Stimulated activated CD8-positive, alpha-beta memory T cell treated with anti-CD3 and anti-CD28 coated beads, Interleukin-15, amount 100 ng/mL, for 24 hours (primary cell): ENCODE measurements at regions not wholly inside any gene's neighbourhood (a gene's known extent, or its start where the extent isn't known, plus 50 kb on each side); places are given as distances from the start of the nearest gene placed in this dataset.
"Not testable (repeated sequence)": the region's sequence is repeated elsewhere in the genome, so short reads cannot be mapped to it uniquely, and the experiment has no call there.

Source experiments
- DNase-seq: peaks from one replicate; pipeline ENCODE4 v3.0.0-alpha.2; 2020; ENCODE audit warnings: low read depth

DNA sequence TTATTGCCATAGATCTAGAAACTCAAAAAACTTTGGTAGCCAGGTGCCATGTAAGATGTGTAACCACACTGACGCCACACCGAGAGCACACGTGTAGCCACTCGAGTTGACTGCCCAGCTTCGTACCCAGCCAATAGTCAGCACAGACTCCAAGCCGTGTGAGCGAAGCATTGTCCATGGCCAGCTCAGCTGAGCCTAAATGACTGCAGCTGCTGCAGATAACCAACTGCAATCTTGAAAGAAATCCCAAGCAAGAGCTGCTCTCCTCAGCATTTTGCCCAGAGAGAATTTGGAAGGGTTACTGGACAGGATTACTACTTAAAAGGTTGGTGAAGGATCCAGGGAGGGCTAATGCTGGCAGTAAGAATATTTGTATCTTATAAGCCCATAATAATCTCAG, 193.0 kb upstream of the THRB start:
- DNase-seq: no peak

DNA sequence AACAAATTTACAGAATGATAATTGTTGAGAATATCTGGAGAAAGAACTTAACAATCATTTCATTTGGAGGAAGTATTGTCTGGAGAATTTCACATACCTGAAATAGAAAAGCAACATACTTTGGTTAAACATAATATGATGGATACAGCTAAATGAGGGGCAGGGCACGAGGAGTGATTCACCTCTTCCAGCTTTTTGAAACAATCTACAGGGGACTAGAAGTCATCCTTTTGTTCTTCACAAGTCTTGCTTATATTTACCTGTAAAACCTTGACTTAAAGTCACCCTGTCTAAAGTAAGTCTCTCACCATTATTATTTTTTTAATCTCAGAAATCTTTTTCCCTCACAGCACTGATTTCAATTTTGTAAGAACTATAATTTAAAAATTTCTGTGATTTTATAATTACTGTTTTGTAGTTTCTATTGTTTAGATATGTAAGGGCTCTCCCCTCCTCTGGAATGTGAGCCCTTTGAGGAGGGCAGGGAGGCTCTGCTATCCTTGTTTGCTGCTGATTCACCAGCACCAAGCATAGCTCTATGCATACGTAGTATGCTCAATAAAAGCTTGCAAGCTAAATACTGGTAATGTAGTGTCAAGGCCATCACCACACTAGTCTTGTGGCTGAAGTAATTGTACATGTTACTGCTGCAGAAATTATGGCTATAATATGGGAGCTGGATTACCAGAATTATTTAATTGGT, 193.9 kb upstream of the THRB start:
- DNase-seq: no peak

DNA sequence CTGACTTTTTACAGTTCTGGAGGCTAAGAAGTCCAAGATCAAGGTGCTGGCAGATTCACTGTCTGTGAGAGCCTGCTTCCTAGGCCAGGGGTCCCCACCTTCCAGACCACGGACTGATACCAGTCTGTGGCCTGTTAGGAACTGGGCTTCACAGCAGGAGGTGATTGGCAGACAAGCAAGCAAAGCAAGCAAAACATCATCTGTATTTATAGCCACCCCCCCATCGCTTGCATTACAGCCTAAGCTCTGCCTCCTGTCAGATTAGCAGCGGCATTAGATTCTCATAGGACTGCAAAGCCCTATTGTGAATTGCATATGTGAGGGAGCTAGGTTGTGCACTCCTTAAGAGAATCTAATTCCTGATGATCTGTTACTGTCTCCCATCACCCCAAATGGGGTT, 194.7 kb upstream of the THRB start:
- no peak for DNase-seq

DNA sequence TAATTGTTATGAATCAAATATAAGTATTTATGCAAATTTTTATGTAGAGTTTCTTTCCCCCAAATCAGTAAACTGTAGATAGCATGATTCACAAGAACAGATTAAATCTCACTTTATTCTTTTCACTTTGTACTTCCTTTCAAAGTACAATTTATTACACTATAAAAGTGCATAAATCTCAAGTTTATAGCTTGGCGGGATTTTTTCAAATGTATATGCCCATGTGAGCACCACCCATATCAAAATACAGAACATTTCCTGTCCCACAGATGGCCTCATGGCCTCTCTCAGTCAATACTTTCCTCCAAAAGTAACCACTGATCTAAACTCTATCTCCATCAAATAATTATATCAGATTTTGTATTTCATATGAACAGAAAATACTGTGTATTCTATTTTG, 196.1 kb upstream of the THRB start:
- no peak for DNase-seq

DNA sequence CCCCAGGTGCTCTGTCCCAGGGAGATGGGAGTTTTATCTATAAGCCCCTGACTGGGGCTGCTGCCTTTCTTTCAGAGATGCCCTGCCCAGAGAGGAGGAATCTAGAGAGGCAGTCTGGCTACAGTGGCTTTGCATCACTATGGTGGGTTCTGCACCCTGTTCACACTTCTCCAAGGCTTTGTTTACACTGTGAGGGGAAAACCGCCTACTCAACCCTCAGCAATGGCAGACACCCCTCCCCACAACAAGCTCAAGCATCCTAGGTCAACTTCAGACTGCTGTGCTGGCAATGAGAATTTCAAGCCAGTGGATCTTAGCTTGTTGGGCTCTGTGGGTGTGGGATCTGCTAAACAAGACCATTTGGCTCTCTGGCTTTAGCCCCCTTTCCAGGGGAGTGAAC, 204.4 kb upstream of the THRB start:
- not testable (repeated sequence) for DNase-seq

DNA sequence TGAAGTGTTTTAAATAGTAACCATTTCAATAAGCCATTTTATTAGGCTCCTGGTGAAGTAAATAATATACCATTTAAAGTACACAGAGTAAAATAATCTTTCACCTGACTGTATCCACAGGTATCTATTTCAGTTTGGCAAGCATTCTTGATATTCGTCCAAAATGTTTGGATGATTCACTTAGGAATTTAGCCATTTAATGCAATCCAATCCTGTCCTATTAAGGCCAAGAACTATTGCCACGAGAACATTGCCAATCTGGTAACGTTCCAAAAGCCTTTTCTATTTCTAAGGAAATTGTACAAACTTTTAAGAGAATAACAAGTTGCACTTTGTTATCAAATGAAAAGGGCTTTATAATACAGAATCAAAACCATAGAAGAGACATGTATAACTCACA, 209.8 kb upstream of the THRB start:
- DNase-seq: no peak

DNA sequence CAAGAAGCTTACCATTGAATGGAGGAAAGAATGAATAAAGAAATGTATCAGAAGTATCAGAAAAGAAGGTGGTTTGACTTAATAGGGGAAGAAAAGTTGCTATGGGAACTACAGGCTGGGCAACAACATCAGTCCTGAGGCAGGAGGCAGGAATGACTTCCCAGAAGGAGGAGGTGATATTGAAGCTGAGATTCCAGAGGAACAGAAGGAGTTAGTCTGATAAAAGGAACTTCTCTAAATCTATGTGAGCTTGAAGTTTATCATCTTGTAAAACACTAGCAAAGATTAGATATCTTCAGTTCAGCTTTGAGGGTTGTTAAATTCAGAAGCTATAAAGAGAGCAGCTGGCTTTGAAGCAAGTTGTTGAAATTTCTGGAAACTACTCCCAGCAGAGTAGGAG, 213.3 kb upstream of the THRB start:
- DNase-seq: no peak

DNA sequence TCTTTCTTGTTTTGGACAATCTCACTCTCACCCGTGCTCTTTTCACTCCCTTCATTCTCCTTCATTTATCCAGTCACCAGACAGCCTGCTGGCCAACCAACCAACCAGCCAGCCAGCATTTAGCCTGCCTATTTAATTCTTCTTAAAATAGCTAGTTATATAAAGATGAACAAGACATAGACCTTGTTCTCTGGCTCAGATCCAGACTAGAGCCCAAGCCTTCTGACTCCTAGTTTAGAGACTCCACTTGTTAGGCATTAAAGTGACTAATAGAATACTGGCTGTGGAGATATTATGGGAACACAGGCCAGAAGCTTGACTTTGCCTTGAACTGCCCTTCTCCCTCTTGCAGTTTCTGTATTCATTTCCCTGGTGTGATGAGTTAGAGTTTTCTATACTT, 215.3 kb upstream of the THRB start:
- no peak for DNase-seq

DNA sequence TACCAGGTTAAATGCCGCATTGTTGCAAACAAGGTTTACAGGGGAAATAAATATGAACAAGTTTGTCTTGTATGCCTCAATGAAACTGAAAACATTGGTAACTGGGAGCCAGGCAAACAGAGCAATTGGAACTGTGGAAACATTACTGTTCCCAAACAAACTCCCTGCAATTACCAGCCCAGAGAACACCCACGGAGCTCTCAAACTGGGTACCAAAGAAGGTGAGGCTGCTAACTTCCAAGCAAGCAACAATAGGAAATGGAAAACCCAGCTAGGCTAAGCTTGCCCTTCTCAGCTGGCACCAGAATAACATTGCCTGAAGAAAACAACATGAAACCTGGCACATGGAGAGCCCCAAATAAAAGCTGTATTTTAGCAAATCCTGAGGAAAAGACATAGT, 218.9 kb upstream of the THRB start:
- no peak for DNase-seq

DNA sequence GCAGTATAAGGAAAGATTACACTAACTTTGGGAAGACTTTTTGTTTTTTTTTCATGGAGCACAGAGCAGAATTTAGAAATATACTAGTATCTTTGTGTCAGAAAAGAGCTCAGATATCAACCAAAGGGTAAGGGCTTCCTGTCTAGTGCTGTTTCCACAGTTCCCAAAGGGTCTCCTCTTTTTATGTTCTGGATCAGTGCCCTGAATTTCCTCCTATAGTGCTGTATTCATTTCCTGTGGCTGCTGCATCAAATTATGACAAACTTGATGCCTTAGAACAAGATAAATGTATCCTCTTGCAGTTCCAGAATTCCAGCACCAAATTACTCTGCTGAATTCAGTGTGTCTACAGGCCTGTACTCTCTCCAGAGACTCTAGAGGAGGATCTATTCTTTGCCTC, 219.8 kb upstream of the THRB start:
- DNase-seq: no peak

DNA sequence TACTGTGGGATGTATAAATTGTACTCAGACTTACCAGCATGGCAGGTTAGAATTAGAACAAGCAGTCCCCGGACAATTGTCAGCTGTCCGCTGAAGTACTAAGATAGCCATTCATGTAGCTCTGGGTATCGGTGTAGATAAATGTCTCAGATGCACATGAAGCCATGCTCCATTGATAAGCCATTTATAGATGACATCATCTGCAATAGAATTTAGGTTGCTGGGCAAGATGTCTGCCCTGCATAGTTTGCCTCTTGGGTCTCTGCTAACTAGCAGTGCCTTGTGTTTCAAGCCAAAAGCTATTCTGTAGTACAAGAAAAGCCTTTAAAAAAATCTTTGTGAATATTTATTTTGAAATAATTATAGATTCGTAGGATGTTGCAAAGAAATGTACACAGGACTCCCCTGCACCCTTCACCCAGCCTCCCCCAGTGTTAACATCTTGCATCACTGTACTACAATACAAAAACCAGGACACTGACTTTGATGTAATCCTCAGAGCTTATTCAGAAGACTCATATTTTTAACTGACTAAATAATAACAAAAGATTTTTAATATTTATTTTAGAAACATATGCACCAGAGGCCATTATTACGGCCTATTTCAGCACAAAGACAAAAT, 220.6 kb upstream of the THRB start:
- DNase-seq: no peak

DNA sequence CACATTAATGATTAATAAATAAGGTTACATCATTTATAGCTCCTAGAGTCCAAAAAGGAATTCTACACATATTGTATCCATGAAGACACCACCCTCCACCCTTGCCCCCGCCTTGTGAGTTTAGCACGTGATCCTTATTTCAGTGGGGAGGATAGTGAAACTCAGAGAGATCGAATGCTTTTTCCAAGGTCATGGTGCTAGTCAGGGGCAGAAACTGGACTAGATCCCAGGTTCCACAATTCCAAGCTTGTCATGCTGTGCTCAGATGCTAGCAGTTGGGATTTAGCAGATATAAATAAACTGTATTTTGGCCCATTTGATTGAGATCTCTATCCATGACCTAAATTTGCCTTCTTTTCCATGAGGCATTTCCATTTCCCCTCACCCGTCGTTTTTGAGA, 227.4 kb upstream of the THRB start:
- no peak for DNase-seq

DNA sequence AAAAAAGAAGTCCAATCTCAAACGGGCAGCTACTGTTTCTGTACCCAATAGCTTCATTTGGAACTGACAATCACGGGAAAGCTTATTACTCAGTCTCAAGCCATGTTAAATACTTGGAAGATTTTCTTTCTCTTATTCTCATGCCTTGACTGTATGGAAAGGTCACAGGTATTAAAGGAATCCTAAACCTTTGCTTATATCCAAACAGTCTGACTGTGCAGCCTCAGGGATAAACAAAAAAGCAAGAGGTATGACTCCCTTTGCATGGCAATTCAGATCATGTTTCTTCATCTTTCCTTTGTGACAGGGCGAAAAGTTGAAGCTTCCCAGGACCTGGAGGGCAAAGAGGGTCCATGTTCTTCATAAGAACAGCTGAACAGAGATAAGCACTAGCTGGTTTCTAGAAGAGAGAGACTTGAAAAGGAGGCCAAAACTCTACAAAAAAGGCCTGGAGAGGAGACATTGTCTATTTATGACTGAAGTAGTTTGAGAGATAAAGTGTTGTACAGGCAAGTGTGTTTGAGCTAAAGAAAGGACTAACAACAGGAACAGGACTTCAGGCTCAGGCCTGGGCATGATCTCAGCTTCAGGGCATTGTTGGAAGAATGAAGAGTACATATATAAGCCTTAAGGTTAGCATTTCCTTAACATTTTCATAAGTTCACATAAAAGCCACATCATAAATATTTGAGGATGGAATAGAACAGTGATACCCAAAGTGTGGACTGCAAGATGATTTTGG, 231.0 kb upstream of the THRB start:
- DNase-seq: no peak

DNA sequence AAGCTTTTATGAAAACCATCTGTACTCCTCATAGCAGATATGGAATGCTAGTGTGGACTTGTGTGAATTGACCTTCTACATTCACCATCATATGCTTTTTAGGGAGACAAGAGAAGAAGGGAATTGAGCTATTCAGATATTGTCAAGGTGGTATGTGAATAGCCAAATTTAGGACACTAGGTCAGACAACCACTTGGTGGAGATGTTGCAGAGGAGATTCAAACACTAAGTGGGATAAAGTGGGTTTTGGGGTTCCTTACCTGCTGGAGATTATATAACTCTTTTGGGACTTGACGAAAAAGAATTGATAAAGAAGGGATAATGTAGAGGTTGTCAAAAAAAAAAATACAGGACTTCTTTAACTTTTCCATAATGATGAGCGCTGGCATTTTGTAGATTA, 231.8 kb upstream of the THRB start:
- DNase-seq: no peak

DNA sequence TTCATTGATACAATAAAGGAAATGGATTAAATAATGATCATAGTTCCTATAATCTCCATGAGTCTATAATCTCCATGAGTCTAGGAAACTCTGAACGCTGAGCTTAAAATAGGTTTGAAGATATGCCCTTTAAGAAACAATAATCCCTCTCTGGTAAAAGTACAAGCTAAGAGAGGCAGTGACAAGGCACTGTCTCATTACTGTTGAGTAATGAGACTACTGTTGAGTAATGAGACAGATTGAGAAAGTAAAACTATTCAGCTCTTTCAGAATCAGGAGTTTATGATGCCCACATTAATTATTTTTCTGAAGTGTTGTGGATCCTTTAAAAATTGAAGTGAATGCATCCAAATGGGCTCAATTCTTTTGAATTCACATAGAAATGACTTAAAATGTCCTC, 235.5 kb upstream of the THRB start:
- DNase-seq: no peak

DNA sequence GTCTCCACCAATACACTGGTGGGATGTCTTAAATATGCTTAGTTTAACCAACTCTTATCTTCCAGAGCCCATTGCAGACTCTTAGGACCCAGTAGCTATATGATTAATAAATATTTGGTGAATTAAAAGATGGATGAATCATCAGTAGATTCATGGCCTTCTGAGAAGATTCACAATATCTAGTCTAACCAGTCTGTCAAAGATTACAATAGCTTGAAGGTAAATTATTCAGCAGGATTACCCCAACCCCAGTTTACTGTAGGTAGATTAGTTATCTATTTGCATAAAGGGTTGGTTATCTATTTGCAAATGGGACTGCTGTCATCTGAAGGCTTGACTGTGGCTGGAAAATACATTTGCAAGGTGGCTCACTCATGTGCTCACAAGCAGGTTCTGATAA, 239.4 kb upstream of the THRB start:
- no peak for DNase-seq

DNA sequence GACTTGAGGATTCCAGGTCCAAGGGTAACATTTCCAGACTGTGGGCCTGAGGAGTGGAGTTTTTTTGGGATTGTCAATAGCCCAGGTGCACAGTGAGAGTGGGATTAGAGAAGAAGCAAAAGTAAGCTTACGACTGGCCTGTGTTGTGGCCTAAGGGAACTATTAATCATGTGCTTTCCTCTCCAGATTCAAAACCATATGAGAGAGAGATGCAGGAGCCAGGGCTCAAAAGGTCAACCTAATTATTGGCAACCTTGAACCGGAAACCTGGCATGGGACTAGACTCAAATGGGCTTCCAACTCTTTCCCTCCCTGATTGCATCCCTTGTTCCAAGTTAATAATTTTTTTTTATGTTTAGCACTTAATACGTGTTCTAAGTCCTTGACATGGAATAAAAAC, 242.1 kb upstream of the THRB start:
- no peak for DNase-seq

DNA sequence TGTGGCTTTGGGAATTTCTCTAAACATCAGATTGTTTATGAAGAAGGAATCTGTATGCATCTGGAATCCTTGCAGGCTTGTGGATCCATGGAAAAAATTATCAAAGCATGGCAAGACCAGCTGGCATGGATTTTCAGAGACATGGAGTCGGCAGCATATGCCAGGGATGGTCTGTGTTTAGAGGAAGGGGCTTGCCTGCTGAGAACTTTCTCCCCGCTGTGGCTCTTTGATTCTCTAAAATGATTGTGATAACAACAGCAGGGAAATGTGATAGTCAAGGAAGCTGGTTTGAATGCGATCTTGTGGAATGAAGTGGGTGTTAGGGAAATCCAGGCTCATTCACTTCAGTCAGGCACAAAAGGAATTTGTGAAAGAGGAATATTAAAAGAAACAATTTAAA, 245.7 kb upstream of the THRB start:
- DNase-seq: no peak

DNA sequence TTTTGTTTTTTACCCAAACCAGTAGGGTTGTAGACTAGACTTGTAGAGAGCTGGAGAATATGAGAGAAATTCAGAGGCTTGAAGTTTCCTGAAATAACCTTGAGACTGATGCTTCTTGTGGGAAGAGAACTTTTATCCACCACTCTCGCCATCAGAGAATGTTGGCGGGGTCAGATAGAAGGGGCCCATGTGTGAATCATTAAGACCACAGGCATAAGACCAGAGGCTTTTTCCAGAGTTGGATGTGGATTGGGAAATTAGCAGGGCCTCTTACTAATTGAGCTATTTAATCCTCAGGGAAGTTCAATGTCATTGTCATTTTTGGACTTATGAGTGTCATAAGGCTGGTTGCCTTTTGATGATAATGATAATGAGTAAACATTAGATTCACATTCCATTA, 246.9 kb upstream of the THRB start:
- DNase-seq: no peak

DNA sequence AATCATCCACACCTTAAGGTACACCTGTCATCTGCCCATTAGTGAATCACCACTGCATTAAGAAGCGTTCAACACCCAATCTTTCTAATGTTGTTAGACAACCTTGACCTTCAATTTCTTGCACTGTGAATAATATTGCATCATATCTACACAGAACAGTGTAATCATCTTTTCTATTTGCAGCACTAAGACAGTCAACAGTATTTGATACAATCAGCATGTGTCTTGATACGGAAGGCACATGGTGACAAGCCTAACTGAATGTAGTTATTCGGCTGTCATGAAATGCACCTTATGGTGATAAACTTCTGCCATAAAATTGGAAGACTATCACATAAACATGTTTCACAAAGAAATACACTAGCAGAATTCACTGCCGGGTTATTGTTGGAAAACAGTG, 253.9 kb upstream of the THRB start:
- no peak for DNase-seq

DNA sequence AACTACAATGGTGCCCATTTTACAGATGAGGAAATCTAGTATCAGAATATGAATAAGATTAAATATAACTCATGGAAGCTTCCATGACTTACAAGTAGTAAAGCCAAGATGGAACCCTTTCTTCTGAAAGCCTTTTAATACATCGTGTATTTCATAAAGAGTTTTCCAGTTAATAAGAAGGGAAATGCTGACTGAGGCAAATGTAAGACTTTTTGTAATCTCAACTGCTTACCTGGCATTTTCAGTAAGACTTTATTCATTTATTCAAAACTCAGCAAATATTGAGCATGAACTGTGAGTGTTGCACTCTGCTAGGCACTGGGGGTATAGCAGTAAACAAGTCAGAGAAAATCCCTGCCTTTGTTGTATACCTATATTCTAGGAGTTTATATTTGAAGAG, 256.4 kb upstream of the THRB start:
- no peak for DNase-seq

DNA sequence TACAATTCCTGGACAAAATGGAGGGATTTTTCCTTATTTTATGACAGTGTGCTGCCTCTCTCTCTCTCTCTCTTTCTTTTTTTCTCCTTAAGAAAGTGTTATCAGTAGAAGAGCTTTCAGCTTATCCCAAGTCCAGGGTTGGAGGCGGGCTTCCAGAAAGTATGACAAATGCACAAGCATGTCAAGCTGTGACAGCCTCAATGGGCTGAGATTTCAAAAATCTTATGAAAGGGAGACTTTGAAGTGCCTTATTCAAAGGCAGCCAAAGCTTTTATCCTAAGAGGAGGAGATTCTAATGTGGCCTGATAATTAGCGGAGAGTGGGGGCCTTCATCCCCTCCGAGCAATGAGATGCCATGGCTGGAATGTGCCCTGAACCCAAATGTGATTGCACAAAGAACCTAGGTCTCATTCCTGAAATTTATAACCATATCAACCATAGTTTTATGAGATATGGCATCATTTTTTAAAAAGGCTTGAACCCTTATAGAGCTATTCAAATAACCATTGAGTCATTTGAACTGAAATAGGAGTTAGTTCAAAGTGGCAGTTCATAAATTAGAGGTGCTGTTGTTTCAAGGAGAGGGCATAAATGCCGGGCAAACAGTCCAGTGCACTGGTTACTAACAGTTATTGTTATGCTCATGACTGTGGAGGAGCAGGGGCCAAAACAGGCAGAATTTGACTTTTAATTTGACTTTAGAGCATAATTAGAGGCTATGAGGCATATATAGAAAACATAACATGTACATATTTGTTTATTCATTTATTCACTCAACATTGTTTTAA, 261.6 kb upstream of the THRB start:
- no peak for DNase-seq

DNA sequence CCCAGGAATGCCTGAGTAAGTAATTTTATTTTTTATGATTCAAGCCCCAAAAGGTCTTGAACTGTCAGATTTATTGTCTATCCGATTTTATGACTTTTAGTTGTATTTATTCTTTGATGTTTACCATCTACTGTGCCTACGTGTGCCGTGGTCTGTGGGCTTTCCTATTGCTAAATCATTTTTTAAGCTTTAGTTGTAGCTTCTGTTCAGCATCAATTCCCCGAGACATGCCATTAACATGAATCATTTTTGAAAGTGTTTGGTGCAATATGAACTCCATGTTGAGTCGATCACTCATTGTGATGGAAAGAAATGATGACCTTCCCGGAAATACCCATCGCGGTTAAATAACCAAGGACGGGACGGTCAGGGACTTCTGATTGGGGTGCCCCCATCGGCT, 268.7 kb upstream of the THRB start:
- DNase-seq: no peak
